NCI-H1694 (cell line): ENCODE measurements at regions not wholly inside any gene's neighbourhood (a gene's known extent, or its start where the extent isn't known, plus 50 kb on each side); places are given as distances from the start of the nearest gene placed in this dataset.
"Not testable (repeated sequence)": the region's sequence is repeated elsewhere in the genome, so short reads cannot be mapped to it uniquely, and the experiment has no call there.

Source experiments
- DNase-seq: peaks from one replicate; lab custom pipeline; 2025; lab: John Stamatoyannopoulos, UW

DNA sequence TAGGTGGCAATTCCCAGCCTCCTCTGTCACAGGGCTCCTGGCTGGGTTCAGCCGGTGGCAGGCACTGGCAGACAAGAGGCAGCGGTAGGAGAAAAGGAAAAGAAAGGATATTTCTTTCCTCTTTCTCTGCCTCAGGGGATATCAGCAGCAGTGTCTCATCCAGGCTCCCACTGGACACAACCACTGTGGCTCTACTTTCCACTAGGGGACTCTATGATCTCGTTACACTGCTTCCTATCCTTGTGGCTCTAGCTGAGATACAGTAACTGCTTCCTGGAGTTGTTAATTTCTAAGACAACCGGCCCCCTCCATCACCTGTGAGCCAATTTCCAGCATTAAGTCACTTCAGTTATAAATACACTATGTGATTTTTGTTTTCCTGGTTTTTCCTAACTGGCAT lies 102.0 kb upstream of the LRFN2 start:
- DNase-seq, result no peak

DNA sequence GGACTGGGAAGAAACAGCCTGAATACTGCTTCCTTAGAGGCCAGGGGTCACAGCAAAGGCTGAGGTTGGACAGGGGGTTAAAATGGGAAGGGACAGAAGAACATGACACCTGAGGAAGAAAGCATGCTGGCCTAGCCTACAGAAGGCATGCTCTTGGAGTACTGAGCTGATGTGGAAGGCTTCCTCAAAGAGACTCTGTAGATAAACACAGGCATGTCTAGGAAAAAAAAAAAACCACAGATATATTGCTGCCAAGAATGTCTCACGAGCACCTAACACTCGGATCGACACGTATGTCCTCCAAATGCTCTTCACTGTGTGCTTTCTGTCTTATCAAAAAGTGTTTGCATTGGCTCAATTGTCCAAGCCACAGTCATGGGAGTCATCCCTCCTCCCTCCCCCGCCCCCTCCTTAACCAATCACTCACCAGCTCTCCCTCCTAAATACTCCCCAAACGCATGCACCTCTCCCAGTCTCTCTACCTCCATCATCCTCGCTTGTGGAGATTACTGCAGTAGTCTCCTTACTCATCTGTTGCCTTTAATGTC lies 101.1 kb upstream of the LRFN2 start:
- DNase-seq, result no peak

DNA sequence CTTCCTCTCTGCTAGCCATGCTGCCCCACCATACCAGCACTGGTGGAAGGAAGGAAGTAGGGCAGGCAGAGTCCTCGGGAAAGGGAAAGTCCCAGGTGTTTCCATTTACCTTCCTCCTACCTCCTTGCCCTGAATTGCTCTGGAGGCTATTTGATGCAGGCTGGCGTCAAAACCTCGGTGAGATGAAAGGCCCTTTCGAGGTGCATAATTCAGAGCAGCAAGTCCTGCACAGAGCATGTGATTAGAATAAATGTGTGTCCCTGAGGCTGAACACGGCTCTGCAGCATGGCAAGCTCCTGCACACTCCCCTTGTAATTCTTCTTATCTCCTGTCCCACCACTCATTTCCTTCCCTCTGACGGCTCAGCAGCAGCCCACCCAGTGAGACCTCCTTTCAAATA lies 98.7 kb upstream of the LRFN2 start:
- DNase-seq, result no peak

DNA sequence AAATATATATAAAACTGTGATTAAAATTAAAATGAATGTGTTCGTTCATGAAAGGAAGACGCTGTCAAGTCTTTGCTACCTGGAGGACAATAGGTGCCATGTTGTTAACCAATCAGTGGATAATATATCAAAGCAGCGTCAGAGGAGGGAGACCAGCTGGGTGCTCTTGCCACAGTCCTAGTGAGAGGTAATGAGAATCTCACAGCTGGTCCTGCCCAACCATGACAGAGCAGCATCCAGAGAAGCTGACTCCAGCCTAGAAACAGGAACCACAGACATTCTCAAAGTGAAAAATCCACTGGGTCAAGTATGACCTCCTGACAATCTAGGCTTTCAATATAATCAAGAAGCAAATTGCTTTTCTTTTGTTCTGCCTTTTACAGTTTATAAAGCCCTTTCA lies 94.5 kb upstream of the LRFN2 start:
- no peak for DNase-seq

DNA sequence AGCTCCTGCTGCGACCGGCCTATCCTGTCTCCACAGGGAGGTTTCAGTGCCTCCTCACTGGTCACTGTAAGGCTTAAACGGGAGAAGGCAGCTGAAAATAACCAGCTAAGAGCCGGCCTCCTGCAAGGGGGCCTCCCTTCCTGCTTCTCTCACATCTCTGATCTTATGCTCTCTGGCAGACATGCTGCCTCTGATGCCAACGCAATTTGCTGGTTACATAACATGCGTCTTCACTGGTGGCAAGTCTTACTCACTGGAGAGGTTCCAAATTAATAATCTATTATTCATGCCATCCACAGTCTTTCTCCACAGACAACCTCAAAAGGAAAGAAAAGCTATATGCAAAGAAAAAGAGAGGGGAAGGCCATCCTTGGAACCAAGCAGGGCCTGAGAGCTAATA lies 91.8 kb upstream of the LRFN2 start:
- no peak for DNase-seq

DNA sequence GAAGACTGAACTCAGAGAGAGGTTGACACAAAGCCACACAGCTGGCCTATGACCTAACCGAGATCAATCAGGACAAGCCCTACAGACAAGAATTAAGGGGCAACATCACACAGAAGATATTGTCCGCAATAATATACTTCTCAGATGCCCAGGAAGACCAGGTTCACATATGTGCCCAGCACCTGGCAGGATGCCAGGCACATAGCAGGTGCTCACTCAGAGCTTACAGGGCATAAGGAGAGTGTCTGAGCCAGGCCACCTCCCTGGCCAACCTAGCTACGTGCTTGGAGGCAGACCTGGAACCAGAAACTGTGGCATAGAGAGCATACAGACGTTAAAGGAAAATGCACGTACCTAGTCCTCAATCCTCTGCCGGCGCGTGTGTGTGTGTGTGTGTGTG lies 87.0 kb upstream of the LRFN2 start:
- no peak for DNase-seq

DNA sequence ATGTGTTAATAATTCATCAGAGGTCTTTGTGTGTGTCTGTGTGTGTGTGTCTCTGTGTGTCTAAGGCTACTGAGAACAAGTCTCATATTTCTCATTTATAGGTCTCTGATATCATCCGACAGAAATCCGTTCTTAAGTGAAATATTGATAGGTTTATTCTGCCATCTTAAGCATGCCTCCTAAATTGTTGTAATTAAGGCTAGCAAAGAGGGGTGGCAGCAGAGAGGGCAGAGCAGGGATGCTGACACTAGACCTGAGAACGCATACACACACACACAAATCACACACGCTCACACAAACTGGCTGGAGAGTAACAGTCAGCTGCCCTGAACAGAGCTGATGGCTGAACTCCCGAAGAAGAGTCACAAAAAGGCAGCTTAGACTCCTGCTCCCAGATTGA lies 84.9 kb upstream of the LRFN2 start:
- no peak for DNase-seq

DNA sequence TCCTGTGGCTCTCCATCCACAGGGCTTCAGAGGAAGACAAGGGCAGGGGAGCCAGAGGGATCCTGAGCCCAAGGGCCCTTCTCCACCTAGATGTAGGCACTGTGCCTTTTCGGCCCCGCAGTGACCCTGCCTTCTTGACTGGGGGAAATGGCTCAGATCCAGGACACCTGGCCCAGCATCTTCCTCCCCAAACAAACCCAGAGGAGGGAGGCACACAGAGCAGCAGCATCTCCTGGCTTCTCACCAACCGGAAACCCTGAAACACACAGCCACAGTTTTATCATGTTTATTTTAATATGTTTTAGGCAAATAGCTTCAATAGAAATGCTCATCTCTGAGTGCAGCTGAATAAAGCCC lies 84.5 kb upstream of the LRFN2 start:
- DNase-seq, result no peak

DNA sequence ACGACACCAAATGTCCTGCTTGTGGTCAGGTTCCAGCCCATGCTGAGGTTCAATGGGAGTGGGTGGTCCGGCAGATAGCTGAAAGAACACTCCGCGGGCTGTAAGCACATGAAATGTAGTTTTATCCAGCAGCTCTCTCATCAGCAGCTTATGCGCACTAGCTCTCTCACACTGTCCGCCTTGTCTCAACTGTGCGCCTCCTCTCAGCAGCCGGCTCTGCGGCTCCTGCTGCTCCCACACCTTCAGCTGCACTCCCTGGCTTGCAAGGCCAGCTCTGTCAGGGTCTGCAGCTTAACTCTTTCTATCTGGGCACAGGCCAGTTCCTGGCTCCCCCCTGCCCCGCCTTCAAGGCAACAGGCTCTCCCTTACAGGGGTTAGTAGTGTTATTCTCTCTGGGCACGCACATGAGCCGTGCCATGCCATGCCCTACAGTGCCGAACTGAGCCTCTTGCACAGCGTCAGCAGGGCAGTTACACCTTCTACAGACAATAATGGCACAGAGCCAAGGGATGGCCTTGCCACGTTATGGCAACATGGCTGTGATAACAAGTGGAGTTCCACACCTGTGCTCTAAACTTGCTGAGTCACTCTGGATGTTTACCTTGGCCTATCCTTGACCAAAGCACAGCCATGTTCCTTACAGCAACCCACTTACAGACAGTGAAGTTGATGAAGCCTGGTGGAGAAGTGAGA lies 84.0 kb upstream of the LRFN2 start:
- DNase-seq, result no peak

DNA sequence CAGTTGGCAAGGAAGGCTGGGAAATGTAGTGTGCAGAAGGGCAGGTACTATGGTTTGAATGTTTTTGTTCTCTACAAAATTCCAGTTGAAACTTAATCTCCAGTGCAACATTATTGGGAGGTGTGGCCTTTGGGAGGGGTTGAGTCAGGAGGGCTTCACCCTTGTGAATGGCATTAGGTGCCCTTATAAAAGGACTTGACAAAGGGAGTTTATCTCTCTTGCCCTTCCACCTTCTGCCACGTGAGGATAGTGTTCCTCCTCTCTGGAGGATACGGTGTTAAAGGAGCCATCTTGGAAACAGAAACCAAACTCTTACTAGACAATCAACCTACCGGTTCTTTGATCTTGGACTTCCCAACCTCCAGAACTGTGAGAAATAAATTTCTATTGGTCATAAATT lies 82.2 kb upstream of the LRFN2 start:
- no peak for DNase-seq

DNA sequence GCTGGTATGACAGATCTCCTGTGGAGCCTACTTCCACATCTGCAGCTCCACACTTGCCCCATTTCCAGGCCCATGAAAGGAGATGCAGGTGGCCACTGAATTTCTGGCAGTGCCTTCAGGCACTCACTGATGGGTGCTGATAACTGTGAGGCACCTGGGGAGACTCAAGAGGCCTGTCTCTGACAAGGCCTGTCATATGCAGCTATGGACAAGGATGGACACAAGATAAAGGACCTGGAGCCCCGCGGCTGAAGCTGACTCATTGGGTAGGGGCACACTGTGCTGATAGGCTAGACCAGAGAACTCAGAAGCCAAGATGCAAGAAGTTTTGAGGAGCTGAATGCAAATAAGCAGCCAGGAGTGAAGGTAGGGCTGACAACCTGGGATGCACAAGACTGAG lies 81.0 kb upstream of the LRFN2 start:
- no peak for DNase-seq

DNA sequence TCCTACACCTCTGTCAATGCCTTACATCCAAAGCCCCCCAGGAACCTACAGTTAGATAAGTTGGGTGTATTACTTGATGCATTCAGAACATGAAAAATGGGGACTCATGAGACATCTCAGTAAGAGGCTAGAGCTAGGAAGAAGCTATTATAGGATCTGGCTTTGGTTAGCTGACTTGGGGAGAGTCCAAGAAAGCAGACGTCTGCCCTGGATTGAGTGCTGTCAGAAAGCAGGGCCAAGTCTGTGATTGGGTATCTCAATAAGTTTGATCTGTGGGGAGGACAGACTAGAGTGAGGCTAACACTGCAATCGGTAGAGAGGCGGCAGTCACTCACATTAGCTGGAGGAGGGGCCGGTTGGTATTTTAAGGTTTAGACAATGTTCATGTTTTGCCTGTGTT lies 79.4 kb upstream of the LRFN2 start:
- DNase-seq, result no peak

DNA sequence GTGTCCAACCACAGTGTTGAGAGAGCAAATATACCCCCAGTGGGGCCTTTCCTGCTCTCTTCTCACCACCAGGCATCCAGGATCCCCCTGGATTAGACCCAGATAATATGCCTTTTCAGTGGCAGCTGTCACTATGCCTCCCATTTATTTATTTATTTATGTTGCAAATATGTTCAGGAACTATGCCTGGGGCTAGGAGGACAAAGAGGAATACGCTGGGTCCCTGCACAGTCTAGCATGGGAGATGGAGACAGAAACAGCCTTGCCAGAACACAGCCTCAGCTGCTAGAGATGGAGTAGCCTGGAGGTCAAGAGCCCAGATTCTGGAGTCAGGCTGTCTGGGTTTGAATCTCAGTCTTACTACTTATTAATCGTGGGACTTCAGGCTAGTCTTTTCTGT lies 74.6 kb upstream of the LRFN2 start:
- no peak for DNase-seq

DNA sequence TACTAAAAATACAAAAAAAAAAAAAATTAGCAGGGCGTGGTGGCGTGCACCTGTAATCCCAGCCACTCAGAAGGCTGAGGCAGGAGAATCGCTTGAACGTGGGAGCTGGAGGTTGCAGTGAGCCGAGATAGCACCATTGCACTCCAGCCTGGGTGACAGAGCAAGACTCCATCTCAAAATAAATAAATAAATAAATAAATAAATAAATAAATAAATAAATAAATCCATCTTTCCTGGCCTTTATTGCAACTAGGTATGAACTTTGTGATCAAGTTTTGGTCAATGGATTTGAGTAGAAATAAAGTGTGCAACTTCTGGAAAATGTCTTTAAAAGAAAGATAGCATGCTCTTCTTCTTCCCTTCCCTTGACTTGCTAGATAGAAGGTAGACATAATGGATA lies 69.6 kb upstream of the LRFN2 start:
- DNase-seq, result not testable (repeated sequence)

DNA sequence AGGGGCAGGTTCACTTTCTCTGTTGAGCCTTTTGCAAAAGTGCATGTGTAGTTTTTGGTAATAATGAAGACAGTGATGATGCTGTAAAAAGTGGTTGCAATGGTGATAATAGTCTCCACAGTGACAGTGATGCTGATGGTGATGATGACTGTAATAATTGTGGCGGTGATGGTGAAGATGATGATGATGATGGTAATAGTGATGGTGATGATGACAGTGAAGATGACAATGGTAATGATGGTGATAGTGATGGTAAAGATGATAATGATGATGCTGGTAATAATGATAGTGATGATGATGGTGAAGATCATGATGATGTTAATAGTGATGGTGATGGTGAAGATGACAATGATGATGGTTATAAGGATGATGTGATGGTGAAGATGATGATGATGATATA lies 67.7 kb upstream of the LRFN2 start:
- DNase-seq, result no peak

DNA sequence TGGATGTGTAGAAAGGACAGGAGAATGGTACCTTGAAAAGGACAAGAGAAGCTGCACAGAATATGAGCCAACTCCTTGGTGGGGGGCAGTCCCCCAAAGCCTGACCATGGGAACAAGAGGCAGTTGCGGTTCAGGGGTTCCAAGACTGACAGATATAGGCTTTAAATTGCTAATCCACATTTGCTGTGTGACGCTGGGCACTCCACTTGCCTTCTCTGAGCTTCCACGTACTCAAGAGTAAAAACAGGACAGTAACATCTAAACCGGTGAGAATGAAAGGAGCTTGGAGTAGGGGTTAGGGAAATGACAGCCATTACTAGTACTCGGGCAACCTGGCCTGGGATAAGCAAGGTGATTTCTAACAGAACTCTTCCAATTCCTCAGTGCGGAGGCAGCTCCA lies 57.9 kb upstream of the LRFN2 start:
- DNase-seq, result no peak

DNA sequence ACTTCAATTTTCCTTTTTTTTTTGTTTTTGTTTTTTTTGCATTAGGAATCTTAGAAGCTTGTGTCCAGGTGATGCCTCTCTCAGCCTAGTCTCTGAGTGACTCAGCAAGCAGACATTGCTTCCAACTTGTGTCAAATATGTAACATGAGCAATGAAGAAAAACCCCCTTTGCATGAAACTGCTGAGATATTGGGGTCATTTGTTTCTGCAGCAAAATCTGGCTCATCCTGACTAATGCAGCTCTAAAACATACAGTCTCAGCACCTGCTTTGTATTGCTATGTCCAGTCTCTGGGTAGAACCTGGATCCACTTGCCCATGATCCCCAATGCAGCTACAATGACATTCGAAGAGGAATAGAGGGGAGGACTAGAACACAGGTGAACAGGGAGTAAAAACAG lies 55.7 kb upstream of the LRFN2 start:
- no peak for DNase-seq

DNA sequence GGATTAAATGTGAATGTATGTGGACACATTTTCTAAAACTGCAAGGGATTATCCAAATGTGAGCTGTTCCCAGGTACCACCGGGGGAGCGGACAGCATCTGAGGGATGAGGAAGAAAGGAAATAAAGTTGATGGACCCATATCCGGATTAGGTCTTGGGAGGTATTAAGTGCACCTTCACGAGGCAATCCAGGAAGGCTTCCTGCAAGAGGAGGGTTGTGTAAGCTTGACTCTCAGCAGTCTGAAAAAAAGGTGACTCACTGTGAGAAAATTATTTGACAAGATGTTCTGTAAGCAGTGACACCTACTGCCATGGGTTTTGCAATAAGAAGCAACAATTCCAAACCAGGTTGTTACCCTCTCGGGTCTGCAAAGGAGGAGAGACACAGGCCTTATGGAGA lies 55.0 kb upstream of the LRFN2 start:
- DNase-seq, result no peak

DNA sequence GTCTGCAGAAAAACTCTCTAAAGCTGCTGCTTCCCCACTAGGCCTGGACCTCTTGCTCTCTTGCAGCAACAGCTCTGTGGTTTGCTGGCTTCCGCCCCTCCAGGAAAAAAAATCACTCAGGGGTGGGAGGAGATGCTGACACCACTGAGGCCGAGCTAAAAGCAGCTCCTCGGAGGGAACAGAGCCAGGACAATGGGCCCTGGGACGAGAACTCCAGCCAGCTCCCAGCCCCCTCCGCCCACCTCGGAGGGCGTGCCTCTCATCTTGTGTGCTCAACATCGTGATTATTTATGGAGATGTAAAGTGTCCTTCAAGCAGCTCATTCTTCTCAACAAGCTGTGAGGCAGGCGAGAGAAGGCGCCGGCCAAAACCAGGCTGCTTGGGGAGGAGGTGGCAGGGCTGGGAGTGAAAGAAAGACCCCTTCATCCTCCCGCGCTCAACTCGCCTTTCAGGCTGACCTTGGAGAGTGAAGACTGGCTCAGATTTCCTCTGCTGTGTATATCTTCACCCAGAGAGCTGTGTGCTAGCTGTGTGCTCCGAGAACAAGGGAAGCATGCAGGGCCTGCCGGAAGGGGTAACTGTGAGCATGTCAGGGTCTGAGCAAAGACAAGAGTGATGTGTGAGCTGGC lies 53.5 kb upstream of the LRFN2 start:
- no peak for DNase-seq
